ENCODE measurements at regions not wholly inside any gene's neighbourhood (a gene's known extent, or its start where the extent isn't known, plus 50 kb on each side); places are given as distances from the start of the nearest gene placed in this dataset.
"Not testable (repeated sequence)": the region's sequence is repeated elsewhere in the genome, so short reads cannot be mapped to it uniquely, and the experiment has no call there.

GRCh38 chr3:135560847-135561246 lies 404.7 kb upstream of the PPP2R3A start:
- DNase-seq: no peak

GRCh38 chr3:135564696-135565095 lies 400.8 kb upstream of the PPP2R3A start:
- DNase-seq: no peak

- DNase-seq: no peak
These were observed 400.0 kb upstream of the PPP2R3A start for GRCh38 chr3:135565546-135565945.

GRCh38 chr3:135567223-135567622 lies 398.3 kb upstream of the PPP2R3A start:
- no peak for DNase-seq

GRCh38 chr3:135576751-135577150 lies 388.8 kb upstream of the PPP2R3A start:
- peak; percentile 35 for DNase-seq

GRCh38 chr3:135581806-135582205 lies 383.7 kb upstream of the PPP2R3A start:
- no peak for DNase-seq

GRCh38 chr3:135582800-135583199 lies 382.7 kb upstream of the PPP2R3A start:
- DNase-seq: no peak

- DNase-seq: no peak
These were observed 369.0 kb upstream of the PPP2R3A start for GRCh38 chr3:135596563-135596962.

- no peak for DNase-seq
These were observed 367.7 kb upstream of the PPP2R3A start for GRCh38 chr3:135597855-135598254.

GRCh38 chr3:135598597-135598996 lies 366.9 kb upstream of the PPP2R3A start:
- no peak for DNase-seq

- DNase-seq: not testable (repeated sequence)
These were observed 361.0 kb upstream of the PPP2R3A start for GRCh38 chr3:135604512-135604911.

GRCh38 chr3:135618123-135618522 lies 347.4 kb upstream of the PPP2R3A start:
- DNase-seq: no peak

- DNase-seq: no peak
These were observed 344.2 kb upstream of the PPP2R3A start for GRCh38 chr3:135621184-135621920.

GRCh38 chr3:135622215-135622614 lies 343.3 kb upstream of the PPP2R3A start:
- DNase-seq: no peak

GRCh38 chr3:135622656-135623055 lies 342.9 kb upstream of the PPP2R3A start:
- DNase-seq: no peak

GRCh38 chr3:135623558-135623957 lies 342.0 kb upstream of the PPP2R3A start:
- no peak for DNase-seq

GRCh38 chr3:135627057-135627456 lies 338.5 kb upstream of the PPP2R3A start:
- DNase-seq: no peak

- DNase-seq: no peak
These were observed 335.7 kb upstream of the PPP2R3A start for GRCh38 chr3:135629701-135630408.

GRCh38 chr3:135632556-135633065 lies 332.9 kb upstream of the PPP2R3A start:
- DNase-seq: no peak

GRCh38 chr3:135633078-135633477 lies 332.4 kb upstream of the PPP2R3A start:
- no peak for DNase-seq

- DNase-seq: no peak
These were observed 328.9 kb upstream of the PPP2R3A start for GRCh38 chr3:135636596-135636995.

GRCh38 chr3:135637013-135637412 lies 328.5 kb upstream of the PPP2R3A start:
- no peak for DNase-seq

- DNase-seq: no peak
These were observed 323.8 kb upstream of the PPP2R3A start for GRCh38 chr3:135641761-135642160.

GRCh38 chr3:135645541-135645940 lies 320.0 kb upstream of the PPP2R3A start:
- no peak for DNase-seq
